Loucy (cell line): ENCODE measurements at regions not wholly inside any gene's neighbourhood (a gene's known extent, or its start where the extent isn't known, plus 50 kb on each side); places are given as distances from the start of the nearest gene placed in this dataset.

ENCODE experiments used
- CTCF ChIP-seq: fragments of 200-600 bp; sonication (generic); conservative IDR thresholded peaks from 2 replicates; pipeline ENCODE4 v1.5.1; 2014; ENCODE audit warnings: mild to moderate bottlenecking, antibody characterized with exemption, low read length
- EZH2phosphoT487 ChIP-seq: fragments of 200-600 bp; IDR thresholded peaks from 2 replicates; pipeline ENCODE4 v1.6.1; 2018; ENCODE audit warnings: antibody characterized with exemption, mild to moderate bottlenecking, moderate library complexity, borderline replicate concordance

DNA sequence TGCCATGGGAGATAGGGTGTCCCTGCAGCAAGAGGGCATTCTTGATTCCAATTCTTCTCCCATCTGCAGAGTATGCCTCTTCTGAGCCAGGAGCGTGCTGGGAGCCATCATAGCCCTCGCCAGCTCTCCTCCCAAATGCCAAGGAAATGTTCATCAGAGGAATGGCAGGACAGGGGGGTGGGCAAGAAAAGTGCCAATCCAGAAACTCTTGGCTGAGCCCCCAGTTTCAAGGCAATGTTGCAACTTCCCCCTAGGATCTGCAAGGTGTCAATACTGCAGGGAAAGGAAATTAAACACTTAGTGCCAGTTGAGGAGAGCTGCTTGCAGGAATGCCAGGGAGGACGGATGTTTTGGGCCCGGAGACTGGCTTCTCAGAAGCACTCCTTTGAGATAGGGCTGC lies 94.8 kb upstream of the PRDM11 start:
- no peak for TF ChIP-seq CTCF
- TF ChIP-seq EZH2phosphoT487: no peak
